CD4-positive, alpha-beta T cell treated with Interleukin-21 for 1 hour (primary cell): ENCODE measurements at regions not wholly inside any gene's neighbourhood (a gene's known extent, or its start where the extent isn't known, plus 50 kb on each side); places are given as distances from the start of the nearest gene placed in this dataset.

Source experiments
- DNase-seq: peaks from one replicate; pipeline ENCODE4 v3.0.0-alpha.2; 2020

DNA sequence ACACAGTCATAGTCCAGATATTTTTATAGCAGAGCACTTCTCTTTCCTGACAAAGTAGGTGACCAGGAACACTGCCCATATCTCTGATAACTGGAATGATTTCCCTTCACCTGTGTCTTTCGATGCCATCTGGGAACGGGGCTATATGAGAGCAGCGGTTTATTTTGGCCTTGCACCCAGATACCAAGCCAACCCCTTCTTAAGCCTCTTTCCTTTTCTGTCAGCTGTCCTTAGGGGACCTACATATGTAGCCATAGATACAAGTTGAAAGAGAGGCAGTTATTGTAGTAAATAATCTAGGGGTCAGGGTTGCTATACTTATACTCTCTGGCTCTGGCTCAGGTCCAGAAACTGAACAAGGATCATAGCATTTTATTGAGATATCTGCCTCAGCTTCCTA lies 128.8 kb downstream of the NHLRC3 start:
- DNase-seq, result no peak

DNA sequence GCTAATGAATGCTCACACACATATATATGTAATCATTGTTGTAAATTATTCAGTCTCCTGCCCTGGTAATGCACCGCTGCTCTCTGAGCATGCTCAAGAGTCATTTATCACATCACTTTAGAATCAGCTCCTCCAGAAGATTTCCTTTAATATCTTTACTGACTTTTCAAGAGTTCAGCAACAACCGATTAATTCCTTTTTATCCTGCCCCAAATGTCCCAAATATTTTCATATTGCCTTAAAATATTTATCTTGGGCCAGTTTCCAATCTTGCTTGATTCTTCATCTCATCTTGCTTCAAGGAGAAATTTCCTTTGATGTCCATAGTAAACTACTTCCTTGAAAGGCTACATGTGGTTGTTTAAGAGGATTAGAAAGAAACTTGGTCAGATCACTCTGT lies 132.5 kb downstream of the NHLRC3 start:
- no peak for DNase-seq

DNA sequence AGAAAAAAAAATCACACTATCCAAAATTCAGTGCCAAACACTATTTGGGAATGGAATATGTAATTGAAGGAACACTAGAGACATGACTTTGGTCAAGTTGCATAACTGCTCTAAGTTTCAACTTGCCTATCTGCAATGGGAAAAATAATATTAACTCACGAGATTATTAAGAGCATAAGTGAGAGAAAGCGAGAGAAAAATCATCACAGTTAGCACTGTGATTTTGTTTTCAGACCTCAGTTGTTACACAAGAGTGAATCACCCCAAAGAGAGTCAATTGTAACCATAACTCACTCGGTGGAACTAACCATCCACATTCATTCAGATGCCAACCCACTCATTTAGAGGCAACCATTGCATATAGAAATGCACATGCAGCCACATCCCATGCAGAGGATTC lies 147.1 kb downstream of the NHLRC3 start:
- no peak for DNase-seq

DNA sequence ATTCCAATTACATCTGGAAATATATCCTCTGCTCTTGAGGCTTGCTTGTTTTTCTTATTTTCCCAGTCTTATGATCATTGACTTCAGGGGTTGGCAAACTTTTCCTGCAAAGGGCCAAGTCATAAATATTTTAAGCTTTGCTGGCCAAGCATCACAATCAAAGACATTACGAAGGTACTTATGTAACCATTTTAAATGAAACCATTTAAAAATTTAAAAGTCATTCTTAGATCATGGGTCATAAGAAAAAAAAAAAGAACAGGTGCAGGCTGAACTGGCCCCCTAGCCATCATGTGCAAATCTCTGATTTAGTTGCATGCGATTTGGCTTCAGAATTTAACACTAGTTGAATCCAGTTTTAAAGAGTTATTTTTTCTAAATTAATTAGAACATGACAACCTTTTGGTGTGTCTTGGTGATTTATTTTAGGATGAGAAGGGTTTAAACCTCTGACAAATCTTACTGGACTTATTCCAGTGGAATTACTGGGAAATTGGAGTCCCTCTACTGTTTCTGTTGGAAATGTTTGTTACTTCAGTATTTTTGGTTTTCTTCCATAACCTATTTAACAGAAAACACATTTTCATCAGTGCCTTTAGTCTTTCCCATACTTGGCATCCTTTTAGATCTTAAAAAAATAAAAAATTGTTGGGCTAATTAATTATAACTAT lies 148.1 kb downstream of the NHLRC3 start:
- no peak for DNase-seq

DNA sequence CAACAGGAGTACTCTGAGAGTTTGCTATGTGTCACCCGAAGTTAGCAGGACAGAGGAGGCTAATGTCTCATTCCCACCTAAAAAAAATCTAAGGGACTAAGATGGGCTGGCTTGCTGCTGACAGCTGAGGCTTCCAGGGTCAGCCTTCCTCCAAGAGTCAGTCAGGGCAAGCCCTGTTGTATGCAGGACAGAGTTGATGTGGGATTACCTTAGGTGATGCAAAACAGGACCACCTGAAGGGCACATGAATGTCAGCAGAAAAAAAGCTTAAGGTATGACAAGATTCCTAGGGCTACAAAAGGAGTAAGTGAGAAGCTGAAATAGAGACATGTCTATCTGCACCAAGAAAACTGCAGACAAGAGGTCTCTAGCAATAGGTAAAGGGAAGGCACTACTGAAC lies 151.5 kb downstream of the NHLRC3 start:
- DNase-seq, result no peak

DNA sequence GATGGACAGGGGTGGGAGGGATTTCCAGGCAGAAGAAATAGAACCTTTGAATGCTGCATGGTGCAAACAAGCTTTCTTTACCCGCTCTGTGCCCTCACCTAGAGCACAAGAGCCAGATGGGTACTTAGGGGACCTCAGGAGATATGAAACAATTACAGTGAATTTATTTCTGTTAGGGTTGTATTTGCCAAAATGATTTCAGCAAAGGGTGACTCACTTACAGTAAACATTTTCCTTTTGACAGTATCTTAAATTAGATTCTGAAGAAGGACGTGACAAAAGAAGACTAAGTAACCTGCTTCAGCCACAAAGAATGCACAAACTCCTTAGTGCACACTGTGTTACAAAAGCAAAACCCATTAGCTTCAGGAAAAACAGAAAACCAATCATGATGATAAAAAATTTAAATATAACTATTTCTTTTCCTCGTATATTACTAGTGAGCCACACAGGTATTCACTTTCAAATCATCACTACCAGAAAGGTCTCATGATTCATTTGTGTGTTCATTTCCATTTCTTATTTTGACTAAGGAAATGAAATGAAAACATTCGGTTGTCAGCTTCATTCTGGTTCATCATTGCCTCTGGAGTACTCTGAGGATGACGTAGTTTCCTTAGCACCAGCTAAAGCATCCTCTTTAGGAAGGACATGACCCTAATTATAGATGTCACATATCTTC lies 158.8 kb downstream of the NHLRC3 start:
- no peak for DNase-seq

DNA sequence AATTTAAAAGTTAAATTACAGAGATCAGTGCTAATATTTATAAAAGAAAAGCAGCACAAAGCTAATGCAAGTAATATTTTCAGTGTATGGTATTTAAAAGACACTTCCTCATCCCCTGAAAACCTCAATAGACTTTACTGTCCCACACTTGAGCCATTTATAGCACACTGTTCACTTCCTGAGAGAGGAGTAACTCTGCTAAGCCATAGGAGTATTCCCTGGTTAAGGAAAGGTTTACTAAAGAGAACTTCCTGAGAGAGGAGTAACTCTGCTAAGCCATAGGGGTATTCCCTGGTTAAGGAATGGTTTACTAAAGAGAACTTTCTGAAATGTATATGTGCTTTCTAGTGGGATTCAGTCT lies 159.4 kb downstream of the NHLRC3 start:
- no peak for DNase-seq

DNA sequence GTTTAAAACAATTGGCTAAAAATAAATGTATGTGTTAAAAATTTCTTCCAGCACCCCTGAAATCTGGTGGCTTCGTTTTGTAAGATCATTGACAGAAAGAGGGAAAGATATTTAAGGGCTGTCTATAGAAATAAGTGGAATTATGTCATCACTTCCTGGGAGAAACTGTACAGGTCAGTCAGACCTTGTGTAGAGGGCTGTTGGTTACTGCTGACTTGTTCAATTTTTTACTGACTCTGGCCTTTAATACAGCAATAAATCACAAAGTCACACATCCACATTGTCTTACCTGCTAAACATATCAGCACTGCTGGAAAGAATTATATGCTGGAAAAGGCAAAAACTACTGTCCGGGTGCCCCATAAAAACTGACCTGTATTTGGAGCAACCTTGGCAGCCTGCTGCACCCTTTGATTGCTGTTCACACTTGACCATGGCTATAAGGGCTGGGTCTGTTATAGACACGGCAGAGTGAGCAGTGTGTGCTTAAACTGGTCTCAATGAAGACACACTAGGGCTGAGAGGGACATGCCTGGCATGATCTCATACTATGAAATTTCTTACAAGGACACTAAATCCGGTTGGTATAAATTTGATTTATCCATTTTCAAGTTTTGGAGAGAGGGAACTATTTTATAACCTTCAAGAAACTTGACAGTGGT lies 162.1 kb downstream of the NHLRC3 start:
- no peak for DNase-seq

DNA sequence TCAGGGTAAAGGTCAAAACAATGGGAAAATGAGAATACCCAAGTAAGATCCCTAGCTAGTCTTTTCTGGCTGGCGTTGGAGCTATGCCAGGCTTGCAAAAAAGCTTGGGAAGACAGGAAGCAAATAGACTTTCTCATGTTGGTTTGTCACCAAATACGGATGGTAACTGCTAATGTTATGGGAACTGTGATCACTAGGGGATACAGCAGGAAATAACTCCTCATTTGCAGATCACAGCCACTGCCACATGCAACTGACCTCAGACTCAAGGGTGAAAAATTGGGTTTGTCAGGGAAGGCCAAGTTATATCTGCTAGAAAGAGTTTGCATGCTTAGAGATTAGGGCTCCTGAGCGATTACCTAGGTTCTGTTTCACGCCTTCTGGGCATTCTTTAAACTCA lies 162.9 kb downstream of the NHLRC3 start:
- no peak for DNase-seq

DNA sequence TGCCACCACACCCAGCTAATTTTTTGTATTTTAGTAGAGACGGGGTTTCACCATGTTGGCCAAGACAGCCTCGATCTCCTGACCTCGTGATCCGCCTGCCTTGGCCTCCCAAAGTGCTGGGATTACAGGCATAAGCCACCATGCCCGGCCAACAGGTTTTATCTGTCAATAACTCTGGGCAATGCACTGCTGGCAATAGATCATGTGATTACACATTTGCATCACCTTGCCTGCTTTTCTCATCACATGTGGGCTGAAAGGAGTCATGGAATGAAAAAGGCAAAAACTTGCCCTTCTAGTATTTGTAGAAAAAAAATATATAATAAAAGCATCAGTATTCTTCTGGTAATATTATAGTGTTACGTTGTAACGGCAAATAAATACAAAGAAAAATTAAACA lies 164.5 kb downstream of the NHLRC3 start:
- DNase-seq, result no peak

DNA sequence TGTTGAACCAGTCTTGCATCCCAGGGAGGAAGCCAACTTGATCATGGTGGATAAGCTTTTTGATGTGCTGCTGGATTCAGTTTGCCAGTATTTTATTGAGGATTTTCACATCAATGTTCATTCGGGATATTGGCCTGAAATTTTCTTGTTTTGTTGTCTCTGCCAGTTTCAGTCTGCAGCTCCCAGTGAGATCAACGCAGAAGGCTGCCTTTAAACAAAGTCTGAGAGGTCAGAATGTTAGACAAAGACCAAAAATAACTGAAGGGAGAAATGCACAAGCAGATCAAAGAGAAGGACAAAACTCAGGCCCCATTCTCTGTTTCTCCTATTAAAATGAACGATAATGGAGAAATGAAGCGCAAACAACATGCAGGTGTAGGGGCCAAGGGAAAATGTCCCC lies 170.4 kb downstream of the NHLRC3 start:
- DNase-seq, result no peak

DNA sequence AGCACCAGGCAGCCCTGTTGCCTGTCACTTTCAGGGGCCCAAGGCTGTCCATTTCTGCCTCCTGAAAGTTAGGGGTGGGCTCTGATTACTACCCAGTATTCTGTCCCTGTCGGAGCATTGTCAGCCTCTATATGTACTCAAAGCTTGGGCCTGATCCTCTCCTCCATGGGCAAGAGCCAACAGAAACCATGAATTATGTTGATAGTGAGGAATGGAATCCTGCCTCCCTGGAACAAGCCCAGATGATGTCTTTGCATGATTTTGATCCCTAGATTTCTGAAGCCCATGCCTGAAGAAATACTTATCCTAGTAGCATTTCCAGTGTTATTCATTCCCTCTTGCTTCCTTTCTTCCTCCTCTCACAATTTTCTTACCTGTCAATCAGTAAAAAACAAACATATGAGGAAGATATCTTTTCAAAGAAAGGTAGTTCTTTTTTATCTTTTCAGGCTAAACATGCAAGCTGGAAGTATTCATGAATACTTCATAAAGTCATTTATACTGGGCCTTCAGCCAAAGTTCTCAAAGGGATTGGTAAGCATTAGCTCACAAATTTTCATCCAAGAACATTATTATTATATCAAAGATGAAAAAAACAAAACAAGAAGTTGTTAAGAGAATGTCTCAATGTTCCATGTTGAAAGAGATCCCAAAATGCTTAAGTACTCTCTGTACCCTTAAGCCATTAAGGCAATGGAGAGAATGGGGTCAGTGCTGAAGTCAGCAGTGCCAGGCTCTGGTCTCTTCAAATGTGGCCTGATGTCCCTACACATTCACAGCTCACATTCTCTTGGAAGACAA lies 171.7 kb downstream of the NHLRC3 start:
- DNase-seq, result no peak

DNA sequence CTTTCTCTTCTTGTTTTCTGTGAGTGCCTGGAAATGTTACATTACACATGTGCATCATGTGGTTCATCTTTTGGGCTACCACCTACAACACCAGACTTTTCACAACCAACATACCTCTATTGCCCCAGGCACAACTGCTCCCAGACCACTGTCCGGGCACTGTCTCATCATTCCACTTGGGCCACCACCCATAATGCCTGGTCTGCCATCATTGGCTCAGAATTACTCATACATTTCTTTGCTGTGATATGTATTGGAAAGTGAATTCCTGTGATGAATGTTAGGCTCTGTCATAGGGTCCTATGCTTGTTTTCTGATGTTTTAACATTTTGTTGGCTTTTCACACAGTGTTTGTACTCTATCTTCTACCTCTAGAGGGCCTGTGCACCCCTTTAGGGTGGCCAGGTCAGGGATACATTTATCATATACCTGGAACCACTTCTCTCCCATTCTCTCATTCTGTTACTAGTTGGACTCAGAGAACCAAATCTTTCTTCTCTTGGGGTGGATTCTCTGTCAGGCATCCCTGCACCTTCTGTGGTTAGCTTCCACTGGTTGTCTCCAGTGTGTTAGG lies 172.8 kb downstream of the NHLRC3 start:
- no peak for DNase-seq

DNA sequence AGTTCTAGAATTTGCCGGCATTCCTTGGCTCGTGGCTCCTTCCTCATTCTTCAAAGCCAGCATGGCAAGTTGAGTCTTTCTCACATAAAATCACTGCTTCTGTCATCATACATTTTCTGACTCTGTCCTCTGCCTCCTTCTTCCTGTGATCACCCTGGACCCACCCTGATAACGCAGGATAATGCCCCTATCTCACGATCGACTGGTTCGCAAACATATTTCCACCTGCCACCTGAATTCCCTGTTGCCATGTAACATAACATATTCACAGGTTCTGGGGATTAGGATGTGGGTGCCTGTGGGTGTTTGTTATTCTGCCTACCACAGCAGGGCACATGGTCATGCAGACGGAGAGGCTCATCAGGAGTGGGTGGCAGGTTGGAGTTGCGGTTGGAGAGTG lies 177.7 kb downstream of the NHLRC3 start:
- no peak for DNase-seq

DNA sequence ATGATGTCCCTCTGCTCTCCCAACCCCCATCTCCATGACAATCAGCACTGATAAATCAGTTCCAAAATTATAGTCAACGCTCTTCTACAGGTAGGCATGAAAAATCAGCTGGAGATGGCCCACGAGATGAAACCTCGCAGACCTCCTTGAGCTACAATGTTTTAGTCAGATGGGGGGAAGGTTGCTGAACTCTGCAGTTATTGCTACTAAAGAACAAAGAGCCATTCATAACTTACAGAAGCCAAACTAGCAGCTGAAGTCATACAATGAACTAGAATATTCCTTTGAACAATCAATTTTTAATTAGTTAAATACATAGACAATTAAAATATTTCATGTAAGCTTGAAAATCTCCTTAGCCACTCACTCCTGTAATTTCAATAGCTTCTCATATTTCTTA lies 179.2 kb downstream of the NHLRC3 start:
- no peak for DNase-seq

DNA sequence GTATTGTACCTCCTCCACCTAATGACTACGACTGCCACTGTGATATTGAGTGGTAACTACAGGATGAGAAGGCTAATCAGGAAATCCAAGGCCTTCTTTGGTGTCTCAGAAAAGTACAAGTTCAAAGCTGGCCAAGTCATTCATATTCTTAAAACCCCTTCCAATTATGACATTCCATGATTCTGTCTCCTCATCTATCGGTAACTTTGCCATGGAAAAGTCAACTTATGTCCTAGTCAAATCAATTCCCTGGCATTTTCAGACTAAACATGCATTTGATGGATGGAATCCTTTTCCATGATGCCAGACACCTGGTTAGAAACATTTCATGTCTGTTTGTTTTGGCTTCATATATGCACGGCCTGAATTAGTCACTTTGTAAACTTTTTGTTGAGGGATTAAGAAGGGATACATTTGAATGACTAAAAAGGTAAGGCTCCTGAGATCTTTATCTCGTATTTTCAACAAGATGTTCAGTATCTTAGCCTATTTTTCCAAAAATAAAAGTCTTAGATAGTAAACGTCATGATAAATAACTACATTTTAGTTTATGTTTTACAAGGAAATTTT lies 186.5 kb downstream of the NHLRC3 start:
- DNase-seq, result no peak

DNA sequence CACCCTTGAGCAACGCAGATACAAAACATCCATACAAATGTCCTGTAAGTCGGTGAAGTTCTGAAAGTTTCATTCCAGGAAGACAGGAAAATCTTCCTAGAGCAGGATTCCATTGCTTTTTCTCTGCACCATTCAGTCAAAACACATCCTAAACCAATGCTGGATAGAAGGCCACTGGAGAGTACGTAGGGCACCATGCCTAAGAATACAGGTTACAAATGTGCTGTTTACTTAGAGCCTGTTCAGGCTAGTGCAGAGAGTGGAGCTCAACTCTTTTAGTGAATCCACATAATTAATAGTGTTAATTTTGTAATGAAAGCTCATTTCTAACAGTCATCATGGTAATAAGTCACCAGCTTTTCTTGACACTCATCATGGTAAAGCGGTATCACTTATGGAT lies 187.6 kb downstream of the NHLRC3 start:
- DNase-seq, result no peak

DNA sequence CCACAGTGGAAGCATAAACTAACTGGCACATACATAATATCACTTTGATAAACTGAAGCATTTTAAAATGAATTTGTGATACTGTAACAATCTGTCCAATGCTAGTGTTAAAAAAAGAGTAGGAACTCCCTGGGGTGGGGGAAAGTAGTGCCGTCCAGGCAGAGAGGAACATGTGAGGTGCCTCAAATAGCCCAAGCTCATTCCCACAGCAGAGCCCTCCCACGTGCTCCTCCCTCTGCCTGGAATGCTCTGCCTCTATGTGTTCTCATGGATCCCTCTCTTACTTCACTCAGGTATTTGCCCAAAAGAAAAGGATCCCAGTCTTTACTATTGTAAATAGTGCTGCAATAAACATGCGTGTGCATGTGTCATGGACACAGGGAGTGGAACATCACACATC lies 188.1 kb downstream of the NHLRC3 start:
- DNase-seq, result no peak

DNA sequence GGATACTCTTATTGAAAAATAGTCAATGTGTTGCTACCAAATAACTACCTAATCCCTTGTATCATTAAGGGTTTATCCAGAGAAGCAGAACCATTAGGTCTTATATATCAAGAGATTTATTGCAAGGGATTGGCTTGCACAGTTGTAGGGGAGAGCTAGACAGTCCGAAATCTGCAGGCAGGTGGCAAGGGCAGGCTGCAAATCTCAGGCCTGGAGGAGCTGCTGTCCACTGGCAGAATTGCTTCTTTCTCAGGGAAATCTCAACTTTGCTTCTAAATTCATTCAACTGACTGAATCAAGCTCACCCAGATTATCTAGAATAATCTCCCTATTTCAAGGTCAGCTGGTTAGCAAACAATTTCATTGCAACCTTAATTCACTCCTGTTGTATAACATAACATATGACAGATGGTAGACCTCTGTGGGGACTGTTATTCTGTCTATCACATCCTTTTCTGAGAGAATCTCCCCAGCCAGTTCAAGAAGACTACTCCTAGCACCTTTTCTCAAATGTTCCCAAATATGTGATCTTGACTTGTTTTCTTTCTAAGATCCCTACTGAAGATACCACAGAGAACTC lies 194.2 kb downstream of the NHLRC3 start:
- no peak for DNase-seq

DNA sequence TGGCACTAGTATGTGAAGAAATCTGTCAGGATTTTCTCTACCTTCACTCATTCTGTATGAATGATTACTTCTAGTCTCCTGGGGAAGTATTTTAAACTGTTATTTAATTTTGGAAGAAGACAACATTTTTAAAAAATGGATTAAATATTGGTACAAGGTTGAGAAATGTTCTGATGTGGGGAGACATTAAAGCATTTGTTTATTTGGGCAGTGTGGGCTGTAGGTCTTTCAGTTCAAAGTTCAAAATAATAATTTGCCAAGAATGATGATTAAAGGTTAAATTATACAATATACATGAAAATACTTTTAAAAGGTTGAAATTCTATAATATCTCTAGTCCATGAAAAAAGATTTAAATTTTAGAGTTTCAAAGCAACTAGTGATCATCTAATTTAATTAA lies 194.7 kb downstream of the NHLRC3 start:
- no peak for DNase-seq

DNA sequence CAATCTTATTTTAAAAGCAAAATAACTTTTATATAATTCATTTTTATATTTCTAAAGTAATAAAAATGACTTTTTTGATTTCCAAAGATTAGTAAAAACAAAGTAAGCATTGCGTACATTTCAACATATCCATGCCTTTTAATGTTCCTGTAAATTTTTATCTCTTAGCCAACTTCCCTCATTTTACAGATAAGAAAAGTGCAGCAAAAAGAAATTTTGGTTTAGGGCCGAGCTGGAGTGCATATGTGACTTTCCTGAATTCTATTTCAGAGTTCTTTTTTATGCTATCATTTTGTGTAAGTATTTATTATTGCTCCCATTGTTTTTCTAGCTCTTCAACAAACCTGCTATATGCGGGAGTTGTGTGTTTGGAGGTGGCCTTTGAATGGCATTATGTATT lies 195.3 kb downstream of the NHLRC3 start:
- no peak for DNase-seq

DNA sequence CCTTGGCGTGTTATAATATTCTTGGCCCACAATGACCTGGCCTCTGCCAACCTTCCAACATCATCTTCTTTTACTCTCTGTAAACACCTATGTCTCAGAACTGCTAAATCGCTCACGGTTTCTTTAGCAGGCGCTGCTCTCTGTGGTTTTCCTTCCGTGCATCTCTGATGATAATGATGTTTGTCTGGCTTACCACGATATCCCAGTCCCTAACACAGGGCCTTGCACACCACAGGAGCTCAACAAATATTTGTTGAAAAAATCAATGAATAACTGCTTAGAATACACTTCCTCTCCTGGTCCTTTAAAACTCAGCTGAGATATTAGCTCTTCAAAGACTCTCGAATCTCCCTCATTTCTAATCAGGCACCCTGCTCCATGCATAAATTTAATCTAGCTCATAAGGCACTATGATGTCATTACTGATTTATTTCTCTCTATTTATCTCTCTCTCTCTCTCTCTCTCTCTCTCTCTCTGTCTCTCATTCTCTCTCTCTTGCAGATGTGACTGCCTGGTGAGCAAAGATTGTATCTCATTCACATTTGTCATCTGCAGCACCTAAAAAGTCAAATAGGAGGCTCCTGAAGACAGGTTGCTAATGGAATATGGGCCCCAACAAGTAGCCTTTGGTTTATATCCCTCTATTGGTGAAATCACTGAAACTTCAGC lies 206.4 kb downstream of the NHLRC3 start:
- no peak for DNase-seq
